Lower leg skin (tissue), 4 donors: ENCODE measurements at regions not wholly inside any gene's neighbourhood (a gene's known extent, or its start where the extent isn't known, plus 50 kb on each side); places are given as distances from the start of the nearest gene placed in this dataset.

Experiments used
- DNase-seq, 2 donors: peaks; one replicate each; pipeline ENCODE4 v3.0.0-alpha.2; 2019; ENCODE audit warnings: low spot score in 2 of 2
- H3K4me3 ChIP-seq: fragments of 200-600 bp; sonication (generic); 2 replicates; pipeline ENCODE4 v1.5.1; 2017; ENCODE audit warnings: mild to moderate bottlenecking, low read depth; ENCODE audit not compliant: poor library complexity, severe bottlenecking
- CTCF ChIP-seq, 3 donors: fragments of 450-650 bp; IDR thresholded peaks; one replicate each; pipeline ENCODE4 v1.5.1; 2016; ENCODE audit warnings: antibody characterized with exemption in 3 of 3, mild to moderate bottlenecking in 3 of 3, moderate library complexity in 2 of 3
- POLR2A ChIP-seq, 2 donors: fragments of 450-650 bp; IDR thresholded peaks; one replicate each; pipeline ENCODE4 v1.6.1; 2016 to 2017; ENCODE audit warnings: antibody characterized with exemption in 2 of 2, mild to moderate bottlenecking in 1 of 2, moderate library complexity in 1 of 2
- WGBS, 2 donors: methylation state at CpG; one replicate each; pipeline ENCODE4 v1.1.5; 2018; 5-methylcytosine and 5-hydroxymethylcytosine counted together
- intact Hi-C: fragments of 100-400 bp; cut with DNase I; formaldehyde crosslinking; loops from one replicate; pipeline ENCODE4 v1.15.0; 2023; ENCODE audit warnings: low total_unique reads

DNA sequence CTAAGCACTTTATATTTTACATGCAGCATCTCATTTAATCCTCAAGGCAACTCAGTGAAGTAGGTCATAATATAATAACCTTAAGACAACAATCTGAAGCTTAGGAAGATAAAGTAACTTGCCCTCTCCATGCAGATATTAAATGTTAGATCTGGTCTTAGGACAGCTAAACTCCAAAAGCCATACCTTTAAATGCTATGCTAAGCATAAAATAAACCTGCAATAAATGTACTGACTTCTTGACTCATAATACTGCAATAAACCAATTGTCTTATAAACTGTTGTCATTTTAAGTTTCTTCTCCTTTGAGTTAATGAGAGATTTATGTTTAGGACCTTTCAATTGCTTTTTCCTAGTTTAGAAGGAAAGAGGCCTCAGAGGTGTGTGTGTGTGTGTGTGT is 102.2 kb upstream of the MIER3 start:
- intact Hi-C loops = no loop called here
- H3K4me3 ChIP-seq = no peak overlapping the region
- no peak for TF ChIP-seq CTCF (IDR thresholded peaks at IDR 0.05)
- no peak for TF ChIP-seq POLR2A (IDR thresholded peaks at IDR 0.05)
- no peak for DNase-seq

- 94 to 96% methylated on average over 1 of the region's 1 CpG for WGBS, 2 donors
- intact Hi-C loops = no loop called here
- TF ChIP-seq POLR2A (IDR thresholded peaks at IDR 0.05) (no peak), CTCF (IDR thresholded peaks at IDR 0.05) (no peak)
- DNase-seq = no peak
- H3K4me3 ChIP-seq = no peak overlapping the region
These were observed 102.7 kb upstream of the MIER3 start for GRCh38 chr5:57054671-57055070.

DNA sequence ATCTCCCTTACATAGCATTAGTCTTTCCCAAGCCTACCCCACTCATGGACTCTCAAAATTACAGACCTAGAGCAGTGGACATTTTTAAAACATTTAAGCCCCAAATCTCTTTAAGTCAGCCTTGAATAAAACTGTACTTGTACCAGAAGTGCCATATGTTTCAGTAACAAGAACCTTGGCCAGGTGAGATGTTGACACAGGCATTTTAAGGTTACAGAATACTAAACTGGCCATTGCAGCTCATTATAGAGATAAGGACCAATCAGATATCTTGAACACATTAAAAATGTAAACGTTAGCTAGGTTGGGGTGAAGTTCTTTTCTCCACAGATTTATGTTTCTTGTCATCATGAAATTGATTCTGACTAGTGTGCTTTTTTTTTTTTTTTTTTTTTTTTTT is 103.8 kb upstream of the MIER3 start:
- TF ChIP-seq POLR2A (IDR thresholded peaks at IDR 0.05) (no peak), CTCF (IDR thresholded peaks at IDR 0.05) (no peak)
- no peak for DNase-seq
- H3K4me3 ChIP-seq = no peak overlapping the region
- intact Hi-C loops = no loop called here
- 34 to 44% methylated on average over 1 of the region's 1 CpG for WGBS, 2 donors

GRCh38 chr5:57063773-57064172 is 110.1 kb upstream of the GPBP1 start:
- no peak for DNase-seq
- H3K4me3 ChIP-seq = no peak overlapping the region
- intact Hi-C loops = no loop called here
- WGBS, 2 donors = 83 to 89% methylated on average over 2 of the region's 2 CpGs
- TF ChIP-seq POLR2A (IDR thresholded peaks at IDR 0.05) = no peak
- no peak for TF ChIP-seq CTCF (IDR thresholded peaks at IDR 0.05)

- intact Hi-C loops = no loop called here
- TF ChIP-seq POLR2A (IDR thresholded peaks at IDR 0.05) = no peak
- no peak for TF ChIP-seq CTCF (IDR thresholded peaks at IDR 0.05)
- H3K4me3 ChIP-seq = no peak overlapping the region
- DNase-seq = no peak
- 76 to 78% methylated on average over 6 of the region's 6 CpGs for WGBS, 2 donors
These were observed 106.8 kb upstream of the GPBP1 start for GRCh38 chr5:57066924-57067596.

GRCh38 chr5:57067597-57067924 is 106.3 kb upstream of the GPBP1 start:
- intact Hi-C loops = no loop called here
- TF ChIP-seq CTCF (IDR thresholded peaks at IDR 0.05) (no peak), POLR2A (IDR thresholded peaks at IDR 0.05) (no peak)
- no peak for DNase-seq
- no peak overlapping the region for H3K4me3 ChIP-seq
